A673 (cell line): ENCODE measurements at regions not wholly inside any gene's neighbourhood (a gene's known extent, or its start where the extent isn't known, plus 50 kb on each side); places are given as distances from the start of the nearest gene placed in this dataset.
A peak's percentile ranks its signal among the peaks of the same experiment; 100 is the strongest.
"Not testable (repeated sequence)": the region's sequence is repeated elsewhere in the genome, so short reads cannot be mapped to it uniquely, and the experiment has no call there.

Experiments
- BruUV-seq: library from RNA; stranded (reverse); fragments of 400-500 nt; replicated peaks from 2 replicates; lab custom pipeline; 2021; lab: Mats Ljungman, UMichigan
- CTCF ChIA-PET: fragments of 300-600 bp; sonication (Branson Sonifier 250); formaldehyde crosslinking; loops from one replicate; lab custom pipeline; 2022; ENCODE audit warnings: antibody characterized with exemption; lab: Charles Lee
- POLR2A ChIA-PET: fragments of 300-600 bp; sonication (Branson Sonifier 250); formaldehyde crosslinking; loops from one replicate; lab custom pipeline; 2022; ENCODE audit warnings: antibody characterized with exemption; ENCODE audit not compliant: low non-redundant PET; lab: Charles Lee
- DNase-seq: peaks from one replicate; pipeline ENCODE4 v3.0.0-alpha.2; 2015; ENCODE audit warnings: low spot score
- H3K27ac ChIP-seq: fragments of 200-600 bp; sonication (generic); 2 replicates; pipeline ENCODE4 v1.5.1; 2016; ENCODE audit warnings: mixed run types, low read depth, mild to moderate bottlenecking, mixed read lengths, antibody characterized with exemption, low read length; ENCODE audit not compliant: poor library complexity, severe bottlenecking
- H3K27me3 ChIP-seq: fragments of 200-600 bp; sonication (generic); replicated peaks from 2 replicates; pipeline ENCODE4 v1.6.1; 2017; ENCODE audit warnings: mixed run types, low read depth, mild to moderate bottlenecking, mixed read lengths, antibody characterized with exemption, low read length; ENCODE audit not compliant: insufficient read depth, poor library complexity
- H3K36me3 ChIP-seq: fragments of 200-600 bp; sonication (generic); 2 replicates; pipeline ENCODE4 v1.6.1; 2016; ENCODE audit warnings: mixed run types, mild to moderate bottlenecking, mixed read lengths, antibody characterized with exemption, low read length; ENCODE audit not compliant: insufficient read depth, poor library complexity, severe bottlenecking
- H3K4me1 ChIP-seq: fragments of 200-600 bp; sonication (generic); 2 replicates; pipeline ENCODE4 v1.6.1; 2017; ENCODE audit warnings: mixed run types, mild to moderate bottlenecking, mixed read lengths, antibody characterized with exemption, low read length; ENCODE audit not compliant: insufficient read depth, poor library complexity, severe bottlenecking
- H3K4me3 ChIP-seq: fragments of 200-600 bp; sonication (generic); 2 replicates; pipeline ENCODE4 v1.5.1; 2016; ENCODE audit warnings: low read depth, mixed run types, mild to moderate bottlenecking, mixed read lengths, low read length; ENCODE audit not compliant: poor library complexity, severe bottlenecking
- H3K9me3 ChIP-seq: fragments of 200-600 bp; sonication (generic); 2 replicates; pipeline ENCODE4 v1.6.1; 2016; ENCODE audit warnings: mixed run types, low read depth, mild to moderate bottlenecking, mixed read lengths, antibody characterized with exemption, low read length; ENCODE audit not compliant: poor library complexity, severe bottlenecking
- EZH2 ChIP-seq: fragments of 200-600 bp; sonication (generic); IDR thresholded peaks from 2 replicates; pipeline ENCODE4 v1.6.1; 2017; ENCODE audit warnings: borderline replicate concordance, low read depth, mild to moderate bottlenecking, mixed read lengths, antibody characterized with exemption, low read length; ENCODE audit not compliant: poor library complexity, severe bottlenecking
- intact Hi-C: fragments of 100-400 bp; cut with micrococcal nuclease; formaldehyde crosslinking; loops from one replicate; pipeline ENCODE4 v1.10.0; 2022; ENCODE audit not compliant: unreplicated experiment
- TF ChIP-seq, protein P1 (sequence below): fragments of 300-800, 200-600 bp; sonication (generic); conservative IDR thresholded peaks from 2 replicates; pipeline ENCODE4 v1.5.1; 2017; ENCODE audit warnings: low read depth, mild to moderate bottlenecking, antibody characterized with exemption, low read length, moderate library complexity, mixed read lengths

- ChIA-PET CTCF (interaction anchor here (0.6 kb wide), 1 partner anchor 44 kb away, joined by 3 read pairs; no protein-coding TSS in a partner anchor), POLR2A (no interaction called here)
- BruUV-seq = no TSS peak
- no peak overlapping the region for H3K27ac ChIP-seq
- H3K27me3 ChIP-seq = no peaks in the 10 kb centered on the region
- no peak overlapping the region for H3K4me3 ChIP-seq
- H3K4me1 ChIP-seq = peaks cover 13% of the 10 kb centered on the region
- TF ChIP-seq, protein P1, sequence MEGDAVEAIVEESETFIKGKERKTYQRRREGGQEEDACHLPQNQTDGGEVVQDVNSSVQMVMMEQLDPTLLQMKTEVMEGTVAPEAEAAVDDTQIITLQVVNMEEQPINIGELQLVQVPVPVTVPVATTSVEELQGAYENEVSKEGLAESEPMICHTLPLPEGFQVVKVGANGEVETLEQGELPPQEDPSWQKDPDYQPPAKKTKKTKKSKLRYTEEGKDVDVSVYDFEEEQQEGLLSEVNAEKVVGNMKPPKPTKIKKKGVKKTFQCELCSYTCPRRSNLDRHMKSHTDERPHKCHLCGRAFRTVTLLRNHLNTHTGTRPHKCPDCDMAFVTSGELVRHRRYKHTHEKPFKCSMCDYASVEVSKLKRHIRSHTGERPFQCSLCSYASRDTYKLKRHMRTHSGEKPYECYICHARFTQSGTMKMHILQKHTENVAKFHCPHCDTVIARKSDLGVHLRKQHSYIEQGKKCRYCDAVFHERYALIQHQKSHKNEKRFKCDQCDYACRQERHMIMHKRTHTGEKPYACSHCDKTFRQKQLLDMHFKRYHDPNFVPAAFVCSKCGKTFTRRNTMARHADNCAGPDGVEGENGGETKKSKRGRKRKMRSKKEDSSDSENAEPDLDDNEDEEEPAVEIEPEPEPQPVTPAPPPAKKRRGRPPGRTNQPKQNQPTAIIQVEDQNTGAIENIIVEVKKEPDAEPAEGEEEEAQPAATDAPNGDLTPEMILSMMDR = no peak
- no peaks in the 10 kb centered on the region for H3K9me3 ChIP-seq
- H3K36me3 ChIP-seq = no peaks in the 10 kb centered on the region
- peak; percentile 63 for DNase-seq
- intact Hi-C loops = no loop called here
Observed at GRCh38 chr14:100428727-100429126, 105.6 kb downstream of the SLC25A47 start.

DNA sequence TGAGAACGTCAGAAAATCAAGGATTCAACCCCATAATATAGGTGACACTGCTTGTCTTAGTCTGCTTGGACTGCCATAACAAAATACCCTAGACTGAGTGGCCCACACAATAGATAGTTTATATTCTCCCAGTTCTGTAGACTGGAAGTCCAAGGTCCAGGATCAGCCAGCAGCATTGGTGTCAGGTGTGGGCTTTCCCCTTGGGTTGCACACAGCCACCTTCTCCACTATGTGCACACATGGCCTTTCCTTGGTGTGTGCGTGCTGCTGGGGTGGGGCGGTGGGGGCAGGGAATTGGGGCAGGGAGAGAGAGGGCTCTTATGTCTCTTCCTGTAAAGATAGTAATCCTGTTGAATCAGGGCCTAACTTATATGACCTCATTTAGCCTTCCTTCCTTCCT is 106.4 kb downstream of the SLC25A47 start:
- TF ChIP-seq, protein P1 = no peak
- no peak for TF ChIP-seq EZH2
- ChIA-PET CTCF (no interaction called here), POLR2A (no interaction called here)
- intact Hi-C loops = no loop called here
- Histone ChIP-seq H3K9me3 (no peaks in the 10 kb centered on the region), H3K27ac (no peak overlapping the region), H3K36me3 (no peaks in the 10 kb centered on the region), H3K4me3 (no peak overlapping the region), H3K4me1 (peaks cover 13% of the 10 kb centered on the region), H3K27me3 (no peaks in the 10 kb centered on the region)
- no peak for DNase-seq
- BruUV-seq = no TSS peak

DNA sequence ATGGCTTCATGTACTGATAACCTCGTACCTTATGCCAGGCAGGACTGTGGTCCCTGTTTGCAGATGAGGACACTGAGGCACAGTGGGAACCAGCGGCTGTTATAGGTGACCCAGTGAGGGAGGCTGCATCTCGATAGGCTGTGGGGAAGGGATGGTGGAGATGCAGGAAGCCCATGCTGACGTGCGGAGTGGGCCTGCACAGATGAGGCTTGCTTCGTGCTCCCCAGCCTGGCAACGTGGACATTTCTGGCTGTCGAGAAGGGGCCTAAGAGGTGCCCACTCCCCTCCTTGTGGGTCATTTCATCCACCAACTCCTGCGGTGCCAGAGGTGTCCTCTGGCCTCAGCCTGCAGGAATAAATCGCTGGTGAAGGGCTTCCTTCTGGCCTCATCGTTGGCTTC is 107.4 kb downstream of the SLC25A47 start:
- BruUV-seq = no TSS peak
- intact Hi-C loops = no loop called here
- TF ChIP-seq, protein P1 = no peak
- no peak for TF ChIP-seq EZH2
- CTCF ChIA-PET = no interaction called here
- no peak overlapping the region for H3K4me3 ChIP-seq
- H3K9me3 ChIP-seq = no peaks in the 10 kb centered on the region
- H3K27ac ChIP-seq = no peak overlapping the region
- POLR2A ChIA-PET = no interaction called here
- H3K4me1 ChIP-seq = peaks cover 8% of the 10 kb centered on the region
- H3K36me3 ChIP-seq = no peaks in the 10 kb centered on the region
- H3K27me3 ChIP-seq = no peaks in the 10 kb centered on the region
- DNase-seq = no peak

DNA sequence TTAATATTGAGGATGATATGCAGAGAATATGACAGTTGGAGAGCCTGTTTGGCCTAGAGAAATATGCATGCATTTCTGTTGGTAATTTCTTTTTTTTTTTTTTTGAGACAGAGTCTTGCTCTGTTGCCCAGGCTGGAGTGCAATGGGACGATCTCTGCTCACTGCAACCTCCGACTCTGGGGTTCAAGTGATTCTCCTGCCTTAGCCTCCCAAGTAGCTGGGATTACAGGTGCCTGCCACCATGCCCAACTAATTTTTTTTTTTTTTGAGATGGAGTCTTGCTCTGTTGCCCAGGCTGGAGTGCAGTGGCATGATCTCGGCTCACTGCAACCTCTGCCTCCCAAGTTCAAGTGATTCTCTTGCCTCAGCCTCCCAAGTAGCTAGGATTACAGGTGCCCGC is 108.3 kb downstream of the SLC25A47 start:
- intact Hi-C loops, H3K36me3 ChIP-seq, DNase-seq, H3K4me3 ChIP-seq, H3K27ac ChIP-seq, BruUV-seq, H3K9me3 ChIP-seq, H3K4me1 ChIP-seq, CTCF ChIA-PET, H3K27me3 ChIP-seq, POLR2A ChIA-PET: not testable (repeated sequence)
